Muscle layer of duodenum (tissue), 2 donors: ENCODE measurements at regions not wholly inside any gene's neighbourhood (a gene's known extent, or its start where the extent isn't known, plus 50 kb on each side); places are given as distances from the start of the nearest gene placed in this dataset.
"Not testable (repeated sequence)": the region's sequence is repeated elsewhere in the genome, so short reads cannot be mapped to it uniquely, and the experiment has no call there.

Experiments used
- H3K27ac ChIP-seq: one replicate; pipeline ENCODE4 v1.7.0; 2013; ENCODE audit warnings: mild to moderate bottlenecking, low read length
- H3K27me3 ChIP-seq: one replicate; pipeline ENCODE4 v1.7.0; 2013; ENCODE audit warnings: low read depth, mild to moderate bottlenecking, control low read depth, low read length
- H3K36me3 ChIP-seq, 2 donors: one replicate each; pipeline ENCODE4 v1.7.0; 2013; ENCODE audit warnings: low read length in 2 of 2, control low read depth in 1 of 2, mild to moderate bottlenecking in 1 of 2; ENCODE audit not compliant: insufficient read depth in 2 of 2, control insufficient read depth in 1 of 2
- H3K4me1 ChIP-seq, 2 donors: one replicate each; pipeline ENCODE4 v1.7.0; 2013; ENCODE audit warnings: low read length in 2 of 2, mild to moderate bottlenecking in 2 of 2, control low read depth in 1 of 2, moderate library complexity in 1 of 2; ENCODE audit not compliant: insufficient read depth in 2 of 2, control insufficient read depth in 1 of 2
- H3K4me3 ChIP-seq, 2 donors: one replicate each; pipeline ENCODE4 v1.7.0; 2013; ENCODE audit warnings: low read length in 2 of 2, low read depth in 1 of 2, mild to moderate bottlenecking in 1 of 2
- H3K9me3 ChIP-seq, 2 donors: one replicate each; pipeline ENCODE4 v1.7.0; 2013; ENCODE audit warnings: low read length in 2 of 2, control low read depth in 1 of 2, mild to moderate bottlenecking in 1 of 2; ENCODE audit not compliant: control insufficient read depth in 1 of 2
- donor health status: healthy.

- no peak overlapping the region for H3K4me3 ChIP-seq
- no peak overlapping the region for H3K27ac ChIP-seq
- H3K36me3 ChIP-seq = no peaks in the 10 kb centered on the region
- H3K27me3 ChIP-seq = no peaks in the 10 kb centered on the region
- H3K4me1 ChIP-seq = no peaks in the 10 kb centered on the region
- H3K9me3 ChIP-seq = peaks cover 0 to 13% of the 10 kb centered on the region in 2 donors
These were observed 143.3 kb upstream of the TLE4 start for GRCh38 chr9:79428422-79428821.

DNA sequence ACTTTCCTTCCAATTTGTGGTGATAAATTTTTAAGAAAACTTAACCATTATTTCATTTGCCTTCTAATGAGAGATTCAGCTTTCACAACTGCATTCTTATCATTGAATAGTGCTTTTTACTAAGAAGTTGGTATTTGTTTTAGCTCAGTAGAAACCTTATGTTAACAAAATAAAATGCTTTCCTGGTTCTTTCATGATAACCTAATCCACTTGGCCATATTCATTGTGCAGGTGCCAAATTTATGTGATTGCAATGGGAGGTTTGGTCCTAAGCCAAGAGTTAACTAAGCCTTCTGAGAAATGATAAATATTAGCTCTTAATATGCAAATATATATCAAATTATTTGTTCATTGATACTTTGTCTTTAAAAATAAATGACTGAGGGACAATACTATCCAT lies 141.1 kb upstream of the TLE4 start:
- Histone ChIP-seq H3K27ac (no peak overlapping the region), H3K36me3 (no peaks in the 10 kb centered on the region), H3K4me3 (no peak overlapping the region), H3K27me3 (no peaks in the 10 kb centered on the region), H3K9me3 (peaks cover 0 to 7% of the 10 kb centered on the region in 2 donors), H3K4me1 (no peaks in the 10 kb centered on the region)

DNA sequence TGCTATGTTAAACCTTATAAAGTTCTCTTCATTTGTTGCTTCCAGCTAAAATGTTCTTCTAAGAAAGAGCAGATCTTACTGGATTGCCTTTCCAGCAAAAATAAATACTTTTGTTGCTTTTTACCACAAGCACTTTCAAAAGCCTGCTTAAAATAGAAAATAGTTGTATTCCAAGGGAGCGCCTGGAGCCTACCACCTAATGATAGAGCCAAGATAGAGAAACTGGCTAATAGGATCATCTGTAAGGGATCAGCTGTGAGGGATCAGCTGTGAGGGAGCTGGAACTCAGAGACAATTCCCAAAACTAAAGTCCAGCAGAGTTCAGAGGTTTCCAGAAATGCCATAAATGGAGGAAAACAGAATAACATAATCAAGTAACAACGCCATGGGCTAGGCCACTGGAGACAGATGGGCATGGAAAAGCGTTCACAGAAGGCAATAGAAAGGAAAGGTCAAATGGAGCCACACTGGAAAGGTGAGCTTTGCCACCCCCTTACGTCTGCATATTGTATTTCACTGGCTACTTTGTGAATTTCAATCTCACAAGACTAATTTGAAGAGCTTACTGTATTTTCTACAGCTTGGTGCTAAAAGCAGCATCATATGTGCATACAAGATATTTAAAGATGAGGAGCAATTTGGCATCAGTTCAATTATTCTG lies 140.6 kb upstream of the TLE4 start:
- H3K27me3 ChIP-seq = no peaks in the 10 kb centered on the region
- H3K4me3 ChIP-seq = no peak overlapping the region
- H3K36me3 ChIP-seq = no peaks in the 10 kb centered on the region

DNA sequence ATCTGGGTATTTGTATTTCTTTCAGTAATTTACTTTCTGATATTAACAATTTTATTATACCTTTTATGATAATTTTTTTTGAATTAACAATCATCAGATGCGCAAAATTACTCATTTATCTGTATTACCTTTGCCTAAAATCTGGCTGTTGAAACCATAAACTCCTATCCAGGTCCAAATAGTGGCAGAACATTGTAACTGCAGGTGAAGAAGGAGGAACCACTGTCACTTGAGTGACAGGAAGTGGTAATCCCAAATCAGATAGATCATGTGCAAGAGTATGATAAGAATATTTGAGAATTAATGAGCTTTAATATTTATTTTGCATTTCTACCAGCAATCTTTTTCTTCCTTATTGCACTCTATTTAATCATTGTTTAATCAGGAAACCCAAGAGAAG lies 139.3 kb upstream of the TLE4 start:
- Histone ChIP-seq H3K36me3 (no peaks in the 10 kb centered on the region), H3K27ac (no peak overlapping the region), H3K27me3 (no peaks in the 10 kb centered on the region), H3K4me3 (no peak overlapping the region), H3K4me1 (no peaks in the 10 kb centered on the region), H3K9me3 (no peaks in the 10 kb centered on the region)

More for the DNA sequence above, 140.6 kb upstream of the TLE4 start:
- Histone ChIP-seq H3K27ac (no peak overlapping the region), H3K4me1 (no peaks in the 10 kb centered on the region), H3K9me3 (peaks cover 0 to 4% of the 10 kb centered on the region in 2 donors)

GRCh38 chr9:79433703-79434102 lies 138.1 kb upstream of the TLE4 start:
- H3K27ac ChIP-seq = no peak overlapping the region
- no peaks in the 10 kb centered on the region for H3K4me1 ChIP-seq
- H3K9me3 ChIP-seq = no peaks in the 10 kb centered on the region
- no peaks in the 10 kb centered on the region for H3K36me3 ChIP-seq
- H3K27me3 ChIP-seq = no peaks in the 10 kb centered on the region
- no peak overlapping the region for H3K4me3 ChIP-seq

DNA sequence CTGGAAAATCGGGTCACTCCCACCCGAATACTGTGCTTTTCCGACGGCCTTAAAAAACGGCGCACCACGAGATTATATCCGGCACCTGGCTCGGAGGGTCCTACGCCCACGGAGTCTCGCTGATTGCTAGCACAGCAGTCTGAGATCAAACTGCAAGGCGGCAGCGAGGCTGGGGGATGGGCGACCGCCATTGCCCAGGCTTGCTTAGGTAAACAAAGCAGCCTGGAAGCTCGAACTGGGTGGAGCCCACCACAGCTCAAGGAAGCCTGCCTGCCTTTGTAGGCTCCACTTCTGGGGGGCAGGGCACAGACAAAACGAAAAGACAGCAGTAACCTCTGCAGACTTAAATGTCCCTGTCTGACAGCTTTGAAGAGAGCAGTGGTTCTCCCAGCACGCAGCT lies 132.5 kb upstream of the TLE4 start:
- H3K27me3 ChIP-seq, H3K36me3 ChIP-seq, H3K4me1 ChIP-seq, H3K4me3 ChIP-seq, H3K9me3 ChIP-seq, H3K27ac ChIP-seq: not testable (repeated sequence)

DNA sequence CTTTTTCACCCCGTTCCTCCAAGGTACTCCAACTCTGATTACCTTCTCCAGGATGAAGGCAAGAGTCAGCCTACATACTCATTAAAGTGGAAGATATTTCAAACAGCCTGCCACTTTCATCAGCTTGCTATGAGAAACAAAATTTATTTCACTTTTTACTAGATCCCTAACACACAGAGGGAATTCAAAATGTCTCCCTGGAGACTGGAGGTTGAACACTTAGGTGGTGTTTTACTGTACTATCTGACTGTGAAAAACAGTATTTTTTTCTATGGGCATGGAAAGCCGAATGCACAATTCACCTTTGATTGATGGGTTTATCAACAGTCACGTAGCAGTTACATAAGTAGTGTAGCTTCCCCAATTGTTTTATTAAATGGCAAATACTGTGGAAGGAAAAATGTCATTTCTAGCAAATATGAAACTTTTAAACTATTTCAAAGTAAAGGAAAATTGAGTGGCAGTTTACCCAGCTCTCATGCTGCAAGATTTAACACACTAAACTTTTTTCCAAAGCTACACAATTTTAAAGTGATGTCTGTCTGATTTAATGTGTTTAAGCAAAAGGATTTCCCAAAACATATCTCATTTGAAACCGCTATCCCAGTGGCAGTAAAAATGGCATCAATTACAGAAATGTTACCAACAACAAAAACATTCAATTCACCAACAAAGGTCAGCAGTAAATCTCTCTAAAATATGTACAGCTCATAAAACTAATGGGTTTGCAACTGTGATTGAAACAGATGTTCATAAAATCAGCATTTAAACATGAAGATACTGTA lies 125.0 kb upstream of the TLE4 start:
- Histone ChIP-seq H3K4me3 (no peak overlapping the region), H3K36me3 (no peaks in the 10 kb centered on the region), H3K9me3 (no peaks in the 10 kb centered on the region), H3K27ac (no peak overlapping the region), H3K4me1 (no peaks in the 10 kb centered on the region), H3K27me3 (no peaks in the 10 kb centered on the region)

- Histone ChIP-seq H3K4me3 (no peak overlapping the region), H3K4me1 (no peaks in the 10 kb centered on the region), H3K27me3 (no peaks in the 10 kb centered on the region), H3K27ac (no peak overlapping the region), H3K36me3 (no peaks in the 10 kb centered on the region), H3K9me3 (peaks cover 0 to 1% of the 10 kb centered on the region in 2 donors)
These were observed 124.5 kb upstream of the TLE4 start for GRCh38 chr9:79447308-79447605.

DNA sequence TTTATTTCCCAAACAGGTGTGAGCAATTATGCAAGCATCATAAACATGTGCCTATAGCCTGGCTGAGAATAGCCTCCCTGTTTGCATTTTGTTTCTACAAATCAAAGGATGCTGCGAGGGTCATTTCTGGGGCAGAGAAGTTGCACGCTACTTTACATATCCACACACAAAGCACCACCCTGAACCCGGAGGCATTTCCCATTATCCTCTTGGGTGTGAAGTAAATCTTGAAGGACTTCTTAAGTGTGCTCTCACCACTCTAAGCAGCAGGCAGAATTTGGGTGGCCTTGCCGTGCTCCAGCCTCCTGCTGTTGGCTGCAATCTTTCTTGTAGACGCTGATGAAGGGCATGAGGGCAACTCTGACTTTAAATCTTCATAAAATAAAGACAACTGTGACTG lies 124.0 kb upstream of the TLE4 start:
- Histone ChIP-seq H3K36me3 (no peaks in the 10 kb centered on the region), H3K27me3 (no peaks in the 10 kb centered on the region), H3K4me1 (no peaks in the 10 kb centered on the region), H3K27ac (no peak overlapping the region), H3K9me3 (peaks cover 0 to 3% of the 10 kb centered on the region in 2 donors), H3K4me3 (no peak overlapping the region)

GRCh38 chr9:79452265-79452664 lies 119.5 kb upstream of the TLE4 start:
- H3K4me1 ChIP-seq = no peaks in the 10 kb centered on the region

DNA sequence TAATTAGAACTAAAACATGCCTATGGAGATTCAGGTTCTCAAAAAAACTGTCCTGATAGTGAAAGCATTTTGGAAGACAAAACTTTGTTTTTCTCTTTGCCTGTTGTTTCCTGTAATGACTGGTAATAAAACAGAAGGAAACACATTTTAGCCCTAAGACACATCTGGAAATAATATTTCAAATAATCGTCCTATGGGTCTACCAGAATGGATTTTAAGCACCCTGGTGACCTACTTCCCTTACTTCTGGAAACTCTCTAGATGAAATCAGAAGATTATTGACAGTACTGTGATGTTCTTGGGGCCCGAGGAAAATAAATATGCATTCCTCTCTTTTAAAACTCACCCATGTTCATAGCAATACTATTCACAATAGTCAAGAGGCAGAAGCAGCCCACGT lies 110.1 kb upstream of the TLE4 start:
- no peak overlapping the region for H3K27ac ChIP-seq
- no peak overlapping the region for H3K4me3 ChIP-seq
- no peaks in the 10 kb centered on the region for H3K4me1 ChIP-seq
- H3K27me3 ChIP-seq = no peaks in the 10 kb centered on the region
- H3K36me3 ChIP-seq = no peaks in the 10 kb centered on the region
- no peaks in the 10 kb centered on the region for H3K9me3 ChIP-seq

More at GRCh38 chr9:79452265-79452664, 119.5 kb upstream of the TLE4 start:
- H3K27me3 ChIP-seq = no peaks in the 10 kb centered on the region
- no peaks in the 10 kb centered on the region for H3K36me3 ChIP-seq
- H3K4me3 ChIP-seq = no peak overlapping the region
- no peak overlapping the region for H3K27ac ChIP-seq
- H3K9me3 ChIP-seq = peaks cover 0 to 3% of the 10 kb centered on the region in 2 donors

GRCh38 chr9:79465156-79465555 lies 106.6 kb upstream of the TLE4 start:
- H3K36me3 ChIP-seq = no peaks in the 10 kb centered on the region
- no peak overlapping the region for H3K27ac ChIP-seq
- no peaks in the 10 kb centered on the region for H3K4me1 ChIP-seq
- H3K27me3 ChIP-seq = no peaks in the 10 kb centered on the region
- no peaks in the 10 kb centered on the region for H3K9me3 ChIP-seq
- H3K4me3 ChIP-seq = no peak overlapping the region
